Right cardiac atrium (tissue), 5 donors: ENCODE measurements at regions not wholly inside any gene's neighbourhood (a gene's known extent, or its start where the extent isn't known, plus 50 kb on each side); places are given as distances from the start of the nearest gene placed in this dataset.

ENCODE experiments used
- ATAC-seq, 2 donors: fragments of 200-7000 bp; cut with Tn5 transposase; one replicate each; pipeline versions ENCODE4 v1.8.0 to v1.9.1; 2020; ENCODE audit warnings: moderate library complexity in 2 of 2, mild to moderate bottlenecking in 1 of 2
- DNase-seq, 3 donors: peaks; one replicate each; pipeline ENCODE4 v3.0.0-alpha.2; 2020
- H3K27ac ChIP-seq: one replicate; pipeline ENCODE4 v1.5.1; 2013; ENCODE audit warnings: mild to moderate bottlenecking, low read length, control low read depth, moderate library complexity
- H3K27me3 ChIP-seq: one replicate; pipeline ENCODE4 v1.6.1; 2013; ENCODE audit not compliant: control insufficient read depth, insufficient read depth
- H3K4me1 ChIP-seq: one replicate; pipeline ENCODE4 v1.6.1; 2013; ENCODE audit warnings: low read length; ENCODE audit not compliant: control insufficient read depth, insufficient read depth
- H3K4me3 ChIP-seq: one replicate; pipeline ENCODE4 v1.5.1; 2013; ENCODE audit warnings: low read length, control low read depth
- H3K9me3 ChIP-seq: one replicate; pipeline ENCODE4 v1.6.1; 2013; ENCODE audit warnings: low read length; ENCODE audit not compliant: control insufficient read depth
- WGBS: extraction: QIAGEN DNeasy Blood & Tissue Kit; methylation state at CpG from one replicate; pipeline ENCODE4 v1.1.7; 2013; 5-methylcytosine and 5-hydroxymethylcytosine counted together
- intact Hi-C, 4 donors: fragments of 100-400 bp; cut with DNase I; formaldehyde crosslinking; loops; one replicate each; pipeline versions ENCODE4 v1.11.0 to v1.14.0; 2022 to 2023
- donor health status: healthy with polysubstance abuse.
- donor health status: DM: no; HTN: yes; CAD: no.
- donor health status: DM: no; HTN: no; CAD: no.
- donor health status: DM: no; HTN: yes; CAD: no; lungs with severe emphysema.
- donor health status: DM: yes; HTN: yes; CAD: no.

DNA sequence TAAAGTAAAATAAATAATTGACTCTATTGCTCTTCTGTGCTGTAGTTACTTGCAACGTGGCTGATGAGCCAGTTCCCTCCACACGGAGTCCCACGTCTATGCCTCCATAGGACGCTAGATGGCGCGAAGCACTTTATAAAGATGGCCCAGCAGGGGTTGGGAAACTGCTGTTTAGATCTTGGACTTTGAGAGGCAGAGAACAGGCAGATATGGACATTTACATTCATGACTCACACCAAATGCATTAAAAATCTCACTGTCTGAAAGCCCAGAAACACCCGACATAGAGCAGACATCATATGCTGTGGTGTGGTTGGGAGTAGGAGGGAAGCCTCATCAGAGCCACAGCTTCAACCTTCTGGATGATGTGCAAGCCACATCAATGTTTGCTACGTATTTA lies 643.1 kb upstream of the ARGLU1 start:
- peak; percentile 71 to 89 (median 81) for DNase-seq
- no peak overlapping the region for H3K27ac ChIP-seq
- H3K4me1 ChIP-seq = no peaks in the 10 kb centered on the region
- intact Hi-C loops = loop anchor here in 3 of 4 donors (5.0 to 10.0 kb wide), 3 partner anchors 441 to 946 kb away; no protein-coding TSS in a partner anchor
- H3K4me3 ChIP-seq = no peak overlapping the region
- 10% methylated on average over 8 of the region's 8 CpGs for WGBS
- no peaks in the 10 kb centered on the region for H3K9me3 ChIP-seq
- peak; percentile 91 to 94 for ATAC-seq
- H3K27me3 ChIP-seq = no peaks in the 10 kb centered on the region

DNA sequence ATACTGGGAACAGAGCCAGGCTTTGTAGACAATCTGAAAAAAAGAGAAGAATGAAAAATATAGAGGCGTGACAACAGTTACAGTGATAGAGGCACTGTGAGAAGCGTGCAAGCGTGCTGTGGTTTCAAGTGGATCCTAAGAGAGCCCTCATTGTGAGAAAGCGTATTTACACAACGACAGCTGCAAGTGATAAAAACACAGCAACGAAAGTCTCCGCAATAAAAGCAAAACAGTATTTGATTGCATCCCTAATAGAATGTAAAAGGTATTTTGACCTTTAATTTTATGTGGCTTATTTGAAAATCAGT lies 642.7 kb upstream of the ARGLU1 start:
- Histone ChIP-seq H3K4me1 (no peaks in the 10 kb centered on the region), H3K27ac (no peak overlapping the region), H3K27me3 (no peaks in the 10 kb centered on the region), H3K9me3 (no peaks in the 10 kb centered on the region), H3K4me3 (peak overlapping the region; percentile 41)
- DNase-seq = no peak
- peak; percentile 30 to 43 for ATAC-seq
- WGBS = 19% methylated on average over 7 of the region's 7 CpGs
- intact Hi-C loops = loop anchor here in 3 of 4 donors (5.0 to 10.0 kb wide), 3 partner anchors 442 to 947 kb away; no protein-coding TSS in a partner anchor

DNA sequence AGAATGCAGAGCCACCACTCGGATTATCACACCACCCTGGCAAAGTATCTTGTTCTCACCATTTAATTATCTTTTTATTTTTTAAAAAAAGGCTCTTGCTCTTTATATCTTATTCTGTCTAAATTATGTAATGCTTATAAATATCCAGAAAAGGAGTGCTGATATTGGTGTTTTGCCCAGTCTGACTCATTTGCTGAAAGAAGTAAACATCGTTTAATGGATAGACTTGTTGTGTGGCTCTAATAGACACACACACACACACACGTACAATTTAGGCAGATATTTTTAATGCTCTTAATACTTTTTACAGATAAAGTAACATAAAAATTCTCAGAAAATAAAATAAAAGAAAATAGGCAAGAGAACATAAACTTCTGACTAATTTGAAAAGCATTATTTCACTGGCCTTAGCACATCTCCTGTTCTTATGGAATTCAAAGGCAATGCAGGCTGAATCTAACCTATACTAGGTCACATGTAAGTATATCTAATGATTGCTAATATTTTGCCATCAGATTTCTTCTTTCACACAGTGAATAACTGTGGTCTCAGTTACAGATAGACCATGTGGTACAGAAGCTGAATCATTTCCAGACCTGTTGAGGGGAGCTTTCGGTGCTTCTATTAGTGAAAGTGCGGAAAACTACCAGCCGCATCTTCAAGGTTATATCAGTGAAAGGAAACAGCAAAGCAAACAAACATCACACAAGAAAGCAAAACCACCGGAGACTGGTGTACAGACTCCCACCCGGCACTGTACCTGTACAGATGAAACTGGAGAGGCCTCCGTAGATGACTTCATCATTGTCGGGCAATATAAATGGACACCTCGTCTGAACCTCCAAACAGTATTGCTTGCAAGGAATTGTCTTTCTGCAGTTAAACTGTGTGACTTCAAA lies 642.1 kb upstream of the ARGLU1 start:
- Histone ChIP-seq H3K9me3 (no peaks in the 10 kb centered on the region), H3K4me1 (no peaks in the 10 kb centered on the region), H3K27ac (no peak overlapping the region), H3K4me3 (peak overlapping the region; percentile 41), H3K27me3 (no peaks in the 10 kb centered on the region)
- DNase-seq (no peak), ATAC-seq (peak in 1 of 2 donors; percentile 30)
- intact Hi-C loops = loop anchor here (5.0 to 10.0 kb wide), 4 partner anchors 442 to 947 kb away; a partner anchor contains a TSS
- 37% methylated on average over 11 of the region's 11 CpGs for WGBS

DNA sequence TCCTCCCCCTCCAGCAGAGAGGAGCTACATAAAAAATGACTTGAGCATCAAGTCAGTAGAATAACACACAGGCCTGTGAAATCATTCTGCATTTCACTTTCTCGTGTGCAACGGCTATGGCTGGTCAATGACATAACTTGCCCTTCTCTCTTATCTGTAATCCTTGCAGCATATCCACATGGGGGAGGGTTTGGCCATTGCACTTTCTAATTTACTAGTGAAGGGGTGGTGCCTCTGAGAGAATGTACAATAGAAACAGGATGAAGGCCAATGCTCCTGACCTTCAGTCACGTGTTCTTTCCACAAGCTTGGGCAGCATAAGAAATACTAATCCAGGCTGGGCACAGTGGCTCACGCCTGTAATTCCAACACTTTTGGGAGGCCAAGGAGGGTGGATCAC lies 641.0 kb upstream of the ARGLU1 start:
- intact Hi-C loops = loop anchor here in 2 of 4 donors (5.0 to 10.0 kb wide), 2 partner anchors 658 to 946 kb away; a partner anchor contains a TSS
- no peak for DNase-seq
- Histone ChIP-seq H3K4me1 (peaks cover 2% of the 10 kb centered on the region), H3K27ac (no peak overlapping the region), H3K4me3 (no peak overlapping the region), H3K27me3 (no peaks in the 10 kb centered on the region), H3K9me3 (no peaks in the 10 kb centered on the region)
- ATAC-seq = peak; percentile 64 to 73
- 27% methylated on average over 4 of the region's 4 CpGs for WGBS

DNA sequence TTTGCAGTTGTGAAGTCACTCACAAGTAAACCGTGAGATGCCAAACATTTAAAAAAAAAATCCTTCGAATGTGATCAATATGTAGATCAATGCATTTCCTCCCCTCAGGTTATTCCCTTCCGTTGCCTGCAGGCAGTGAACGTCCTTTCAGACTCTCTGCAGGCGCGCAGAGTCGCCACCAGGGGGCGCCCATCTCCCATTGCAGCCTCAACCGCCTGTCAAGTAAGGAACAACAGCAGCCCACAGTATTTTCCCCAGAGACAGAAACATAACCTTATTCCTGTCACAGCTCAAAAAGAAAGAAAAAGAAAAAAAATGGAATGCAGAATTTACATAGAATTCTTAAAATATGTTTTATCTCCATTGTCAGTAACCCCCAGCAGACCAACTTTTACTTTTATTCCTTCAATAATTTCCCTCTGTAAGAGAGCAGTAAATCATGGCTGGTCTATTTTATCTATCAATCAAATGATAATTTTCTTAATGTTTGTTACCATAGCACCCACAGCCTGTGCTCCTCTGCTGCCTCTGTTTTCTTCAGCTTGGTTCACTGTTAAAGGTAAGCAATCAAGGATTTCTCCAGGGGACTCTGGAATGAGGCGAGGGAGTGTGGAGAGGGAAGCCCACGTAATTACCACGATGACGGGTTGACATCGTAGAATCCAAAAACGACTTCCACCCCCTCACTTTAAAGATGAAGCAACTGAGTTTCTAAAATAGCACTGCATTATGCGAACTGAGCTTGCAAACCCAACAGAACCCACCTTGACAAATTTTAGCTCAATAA lies 637.6 kb upstream of the ARGLU1 start:
- Histone ChIP-seq H3K4me3 (no peak overlapping the region), H3K9me3 (no peaks in the 10 kb centered on the region), H3K4me1 (peaks cover 3% of the 10 kb centered on the region), H3K27ac (peak overlapping the region; percentile 12), H3K27me3 (no peaks in the 10 kb centered on the region)
- DNase-seq = peak; percentile 48 to 79 (median 73)
- intact Hi-C loops = loop anchor here in 2 of 4 donors (5.0 to 10.0 kb wide), 2 partner anchors 662 to 949 kb away; a partner anchor contains a TSS
- WGBS = 26% methylated on average over 16 of the region's 16 CpGs
- peak; percentile 59 to 77 for ATAC-seq

DNA sequence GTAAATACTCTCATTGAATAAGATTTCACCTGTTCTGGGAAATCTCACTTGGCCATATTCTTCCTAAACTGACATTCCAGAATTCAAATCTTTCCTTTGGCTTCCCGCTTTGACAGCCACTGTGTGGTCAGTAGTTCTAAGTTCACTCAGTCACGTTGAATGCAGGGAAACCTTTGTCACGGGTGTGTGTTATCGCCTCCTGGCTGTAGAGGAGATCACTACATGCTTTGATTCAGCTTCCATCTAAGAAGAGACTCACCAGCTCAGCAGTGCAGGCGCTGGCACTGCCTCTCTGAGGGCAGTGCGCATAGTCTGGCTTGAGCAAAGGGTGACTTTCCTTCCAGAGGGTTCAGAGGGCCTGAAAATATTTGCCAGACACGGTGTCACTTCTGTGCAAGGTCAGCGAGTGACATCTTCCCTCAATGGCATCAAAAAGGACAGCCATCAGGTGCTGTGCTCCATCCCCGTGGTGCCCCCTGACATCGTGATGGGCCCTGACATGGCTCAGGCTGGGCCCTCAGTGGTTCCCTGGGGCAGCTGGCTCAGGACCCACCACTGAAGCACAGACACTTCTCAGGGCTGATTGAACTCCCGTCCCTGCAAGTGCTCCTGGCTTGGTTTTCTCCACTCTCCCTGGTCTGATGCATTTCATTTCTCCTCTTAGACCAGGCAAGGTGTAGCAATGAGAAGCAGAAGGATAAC lies 635.4 kb upstream of the ARGLU1 start:
- no peaks in the 10 kb centered on the region for H3K9me3 ChIP-seq
- no peaks in the 10 kb centered on the region for H3K27me3 ChIP-seq
- H3K4me1 ChIP-seq = peaks cover 3% of the 10 kb centered on the region
- 75% methylated on average over 11 of the region's 11 CpGs for WGBS
- DNase-seq = no peak
- peak overlapping the region; percentile 90 for H3K27ac ChIP-seq
- intact Hi-C loops = loop anchor here in 2 of 4 donors (5.0 to 10.0 kb wide), 2 partner anchors 949 to 952 kb away; no protein-coding TSS in a partner anchor
- H3K4me3 ChIP-seq = no peak overlapping the region
- peak; percentile 40 to 70 for ATAC-seq

DNA sequence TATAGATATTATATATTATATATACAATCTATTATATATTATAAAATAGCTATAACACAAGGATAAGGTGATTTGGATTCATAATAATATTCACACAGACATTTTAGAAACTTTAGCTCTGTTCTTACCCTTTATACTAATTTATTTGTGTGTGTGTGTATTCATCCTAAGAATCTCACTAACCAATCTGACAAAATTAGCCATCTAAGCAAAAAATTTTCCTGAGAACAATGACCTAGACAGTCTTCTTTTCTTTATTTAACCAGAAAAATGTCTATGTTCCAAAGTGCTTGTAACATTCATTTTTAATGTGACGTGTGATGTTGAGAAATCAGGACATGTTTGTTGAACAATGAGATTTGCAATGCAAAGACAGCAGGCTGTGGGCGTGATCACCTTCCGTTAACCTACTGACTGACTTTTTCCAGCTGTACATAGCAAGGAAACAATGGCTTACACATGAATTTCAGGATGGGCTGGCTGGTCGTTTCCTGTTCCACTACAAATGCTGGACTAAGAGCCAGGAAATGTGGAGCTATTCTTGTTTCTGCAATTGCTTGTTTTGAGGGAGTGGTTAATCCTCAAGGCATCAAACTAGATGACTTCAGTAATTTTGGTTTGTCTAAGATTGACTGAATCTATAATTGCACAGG lies 634.6 kb upstream of the ARGLU1 start:
- Histone ChIP-seq H3K4me1 (peaks cover 3% of the 10 kb centered on the region), H3K9me3 (no peaks in the 10 kb centered on the region), H3K27me3 (no peaks in the 10 kb centered on the region), H3K4me3 (no peak overlapping the region), H3K27ac (no peak overlapping the region)
- 33% methylated on average over 4 of the region's 4 CpGs for WGBS
- ATAC-seq (peak; percentile 86 to 93), DNase-seq (peak; percentile 63 to 70 (median 68))
- intact Hi-C loops = loop anchor here in 2 of 4 donors (5.0 to 10.0 kb wide), 2 partner anchors 950 to 952 kb away; no protein-coding TSS in a partner anchor

DNA sequence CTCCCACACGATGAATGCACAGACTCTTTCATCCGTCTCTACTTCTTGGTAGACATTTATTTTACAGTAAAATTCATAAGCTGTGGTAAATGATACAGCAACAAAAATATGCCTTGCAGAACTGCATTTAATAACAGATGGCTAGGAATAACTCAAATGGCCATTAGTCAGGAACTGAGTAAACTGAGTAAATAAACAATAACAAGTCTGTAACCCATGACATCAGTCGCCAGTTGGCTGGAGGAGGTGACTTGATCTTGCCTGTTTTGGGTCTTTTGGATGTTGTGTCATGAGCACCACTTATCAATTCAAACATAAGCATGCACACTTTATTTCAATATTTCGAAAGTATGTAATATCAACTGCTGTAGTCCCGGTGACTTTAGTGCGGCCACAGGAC lies 632.6 kb upstream of the ARGLU1 start:
- 96% methylated on average over 6 of the region's 6 CpGs for WGBS
- Histone ChIP-seq H3K27me3 (no peaks in the 10 kb centered on the region), H3K27ac (no peak overlapping the region), H3K4me1 (peaks cover 3% of the 10 kb centered on the region), H3K4me3 (no peak overlapping the region), H3K9me3 (no peaks in the 10 kb centered on the region)
- ATAC-seq = no peak
- DNase-seq = no peak
- intact Hi-C loops = loop anchor here in 2 of 4 donors (5.0 to 10.0 kb wide), 2 partner anchors 952 to 954 kb away; no protein-coding TSS in a partner anchor

DNA sequence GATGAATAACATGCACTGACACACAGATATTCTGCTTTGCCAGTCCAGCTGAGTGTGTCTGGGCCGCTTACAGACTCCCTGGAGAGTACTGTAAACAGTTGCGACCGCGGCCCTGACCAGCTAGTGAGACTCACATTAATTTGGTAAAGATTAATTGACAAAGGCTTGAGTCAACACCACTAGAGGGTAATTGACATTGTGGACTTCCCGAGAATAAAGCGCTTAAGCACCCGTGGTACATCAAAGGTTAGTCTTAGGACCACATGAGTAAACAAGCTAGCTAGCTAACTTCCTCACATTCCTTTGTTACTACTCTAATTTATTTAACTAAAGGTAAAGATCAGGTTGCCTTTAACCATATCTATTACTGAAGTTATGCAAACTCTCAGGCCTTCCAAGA lies 624.4 kb upstream of the ARGLU1 start:
- intact Hi-C loops = no loop called here
- no peak for DNase-seq
- 78% methylated on average over 7 of the region's 7 CpGs for WGBS

DNA sequence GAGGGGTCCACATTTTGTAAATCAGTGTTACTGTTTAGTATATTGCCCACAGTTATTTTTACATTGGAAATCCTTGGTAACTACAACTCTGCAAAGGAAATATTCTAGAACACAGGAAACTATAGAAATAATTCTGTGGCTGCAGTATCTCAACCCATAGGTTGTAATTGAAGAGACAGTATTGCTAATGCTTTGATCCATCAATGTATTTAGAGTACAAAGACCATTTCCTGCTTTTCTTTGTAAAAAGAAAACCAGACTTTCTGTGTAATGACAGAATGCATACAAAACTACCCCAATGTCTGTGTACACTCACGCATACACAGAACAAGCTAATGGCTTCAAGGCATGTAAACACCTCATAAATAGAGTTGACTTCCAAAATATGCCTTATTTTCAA lies 622.1 kb upstream of the ARGLU1 start:
- H3K4me1 ChIP-seq = no peaks in the 10 kb centered on the region
- H3K27ac ChIP-seq = no peak overlapping the region
- intact Hi-C loops = no loop called here
- no peak for ATAC-seq
- H3K9me3 ChIP-seq = no peaks in the 10 kb centered on the region
- H3K27me3 ChIP-seq = no peaks in the 10 kb centered on the region
- DNase-seq = no peak
- H3K4me3 ChIP-seq = no peak overlapping the region
- 94% methylated on average over 1 of the region's 1 CpG for WGBS

More for the DNA sequence above, 624.4 kb upstream of the ARGLU1 start:
- Histone ChIP-seq H3K4me3 (no peak overlapping the region), H3K27me3 (no peaks in the 10 kb centered on the region), H3K27ac (no peak overlapping the region), H3K9me3 (no peaks in the 10 kb centered on the region), H3K4me1 (no peaks in the 10 kb centered on the region)
- no peak for ATAC-seq
